Gastrocnemius medialis (tissue), 4 donors: ENCODE measurements at regions not wholly inside any gene's neighbourhood (a gene's known extent, or its start where the extent isn't known, plus 50 kb on each side); places are given as distances from the start of the nearest gene placed in this dataset.

Experiments used
- ATAC-seq, 2 donors: fragments of 150-250 bp; one replicate each; pipeline ENCODE4 v1.9.1; 2016
- DNase-seq, 2 donors: peaks; one replicate each; pipeline ENCODE4 v3.0.0-alpha.2; 2019
- H3K27ac ChIP-seq, 4 donors: fragments of 200-600 bp; sonication (generic); 1 replicate in 1 of 4; 2 replicates in 3 of 4; pipeline ENCODE4 v1.5.1; 2016 to 2018; ENCODE audit warnings: mild to moderate bottlenecking in 2 of 4, moderate library complexity in 1 of 4
- H3K27me3 ChIP-seq, 3 donors: fragments of 200-600 bp; sonication (generic) in 2 of 3; 1 replicate in 1 of 3; 2 replicates in 2 of 3; pipeline versions ENCODE4 v1.5.1 to v1.6.0; 2016 to 2019; ENCODE audit warnings: mild to moderate bottlenecking in 1 of 3, moderate library complexity in 1 of 3
- H3K36me3 ChIP-seq, 2 donors: fragments of 200-600 bp; sonication (generic) in 1 of 2; one replicate each; pipeline ENCODE4 v1.5.1; 2017 to 2018
- H3K4me1 ChIP-seq, 2 donors: fragments of 200-600 bp; sonication (generic) in 1 of 2; one replicate each; pipeline ENCODE4 v1.5.1; 2016 to 2017; ENCODE audit warnings: mild to moderate bottlenecking in 2 of 2
- H3K4me3 ChIP-seq, 4 donors: fragments of 200-600 bp; sonication (generic) in 3 of 4; 1 replicate in 1 of 4; 2 replicates in 3 of 4; pipeline ENCODE4 v1.5.1; 2016 to 2019; ENCODE audit warnings: mild to moderate bottlenecking in 2 of 4
- H3K9me3 ChIP-seq, 3 donors: fragments of 200-600 bp; sonication (generic) in 2 of 3; 1 replicate in 1 of 3; 2 replicates in 2 of 3; pipeline ENCODE4 v1.5.1; 2016 to 2019
- POLR2A ChIP-seq, 2 donors: fragments of 450-650 bp; IDR thresholded peaks; one replicate each; pipeline ENCODE4 v1.6.1; 2017; ENCODE audit warnings: antibody characterized with exemption in 2 of 2, mild to moderate bottlenecking in 2 of 2, moderate library complexity in 2 of 2
- in situ Hi-C, 4 donors: fragments of 200-750 bp; cut with MboI; loops; one replicate each; pipeline versions ENCODE4 v1.15.0 to v1.8.0; 2017; ENCODE audit warnings: low sequenced_read_pairs in 4 of 4
- intact Hi-C: fragments of 100-400 bp; cut with DNase I; formaldehyde crosslinking; loops from one replicate; pipeline ENCODE4 v1.15.1; 2023; ENCODE audit warnings: low total_unique reads
- TF ChIP-seq, protein P1 (sequence below), 5 experiments: fragments of 450-650 bp in 3 of 5; fragments of 200-600 bp in 2 of 5; sonication (generic) in 2 of 5; IDR thresholded peaks in 4 of 5; conservative IDR thresholded peaks in 1 of 5; 1 replicate in 4 of 5; 2 replicates in 1 of 5; pipeline ENCODE4 v1.5.1; 2016 to 2019; ENCODE audit warnings: antibody characterized with exemption in 5 of 5, mild to moderate bottlenecking in 3 of 5, moderate library complexity in 3 of 5

DNA sequence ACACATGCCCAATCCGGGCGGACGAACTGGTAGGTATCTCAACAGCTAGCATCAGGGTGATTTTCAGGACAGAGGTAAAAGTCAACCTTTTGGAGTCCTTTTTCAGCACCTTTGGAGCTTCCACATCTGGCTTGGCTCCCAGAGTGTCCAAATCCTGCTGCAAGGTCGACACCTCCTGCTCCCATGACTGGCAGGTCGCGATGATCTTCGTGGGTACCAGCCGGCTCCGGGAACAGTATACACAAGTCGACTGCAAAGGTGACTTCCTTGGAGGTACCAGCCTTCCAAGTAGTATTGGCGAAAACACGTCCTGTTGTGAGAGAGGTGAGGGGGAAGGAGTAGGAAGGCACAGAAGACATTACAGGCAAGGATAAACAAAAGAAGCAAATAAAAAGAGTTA, 672.7 kb downstream of the TMEM121 start:
- no peak for DNase-seq
- in situ Hi-C loops (no loop called here), intact Hi-C loops (no loop called here)
- Histone ChIP-seq H3K27me3 (peaks cover 0 to 4% (median 0%) of the 10 kb centered on the region in 3 donors), H3K4me3 (no peak overlapping the region), H3K4me1 (no peaks in the 10 kb centered on the region), H3K36me3 (no peaks in the 10 kb centered on the region), H3K9me3 (no peaks in the 10 kb centered on the region), H3K27ac (no peak overlapping the region)
- TF ChIP-seq, protein P1, sequence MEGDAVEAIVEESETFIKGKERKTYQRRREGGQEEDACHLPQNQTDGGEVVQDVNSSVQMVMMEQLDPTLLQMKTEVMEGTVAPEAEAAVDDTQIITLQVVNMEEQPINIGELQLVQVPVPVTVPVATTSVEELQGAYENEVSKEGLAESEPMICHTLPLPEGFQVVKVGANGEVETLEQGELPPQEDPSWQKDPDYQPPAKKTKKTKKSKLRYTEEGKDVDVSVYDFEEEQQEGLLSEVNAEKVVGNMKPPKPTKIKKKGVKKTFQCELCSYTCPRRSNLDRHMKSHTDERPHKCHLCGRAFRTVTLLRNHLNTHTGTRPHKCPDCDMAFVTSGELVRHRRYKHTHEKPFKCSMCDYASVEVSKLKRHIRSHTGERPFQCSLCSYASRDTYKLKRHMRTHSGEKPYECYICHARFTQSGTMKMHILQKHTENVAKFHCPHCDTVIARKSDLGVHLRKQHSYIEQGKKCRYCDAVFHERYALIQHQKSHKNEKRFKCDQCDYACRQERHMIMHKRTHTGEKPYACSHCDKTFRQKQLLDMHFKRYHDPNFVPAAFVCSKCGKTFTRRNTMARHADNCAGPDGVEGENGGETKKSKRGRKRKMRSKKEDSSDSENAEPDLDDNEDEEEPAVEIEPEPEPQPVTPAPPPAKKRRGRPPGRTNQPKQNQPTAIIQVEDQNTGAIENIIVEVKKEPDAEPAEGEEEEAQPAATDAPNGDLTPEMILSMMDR (IDR thresholded peaks at IDR 0.05 in 4 of 5, conservative IDR thresholded peaks at IDR 0.05 in 1 of 5), result no peak
- TF ChIP-seq POLR2A (IDR thresholded peaks at IDR 0.05), result no peak
- no peak for ATAC-seq

DNA sequence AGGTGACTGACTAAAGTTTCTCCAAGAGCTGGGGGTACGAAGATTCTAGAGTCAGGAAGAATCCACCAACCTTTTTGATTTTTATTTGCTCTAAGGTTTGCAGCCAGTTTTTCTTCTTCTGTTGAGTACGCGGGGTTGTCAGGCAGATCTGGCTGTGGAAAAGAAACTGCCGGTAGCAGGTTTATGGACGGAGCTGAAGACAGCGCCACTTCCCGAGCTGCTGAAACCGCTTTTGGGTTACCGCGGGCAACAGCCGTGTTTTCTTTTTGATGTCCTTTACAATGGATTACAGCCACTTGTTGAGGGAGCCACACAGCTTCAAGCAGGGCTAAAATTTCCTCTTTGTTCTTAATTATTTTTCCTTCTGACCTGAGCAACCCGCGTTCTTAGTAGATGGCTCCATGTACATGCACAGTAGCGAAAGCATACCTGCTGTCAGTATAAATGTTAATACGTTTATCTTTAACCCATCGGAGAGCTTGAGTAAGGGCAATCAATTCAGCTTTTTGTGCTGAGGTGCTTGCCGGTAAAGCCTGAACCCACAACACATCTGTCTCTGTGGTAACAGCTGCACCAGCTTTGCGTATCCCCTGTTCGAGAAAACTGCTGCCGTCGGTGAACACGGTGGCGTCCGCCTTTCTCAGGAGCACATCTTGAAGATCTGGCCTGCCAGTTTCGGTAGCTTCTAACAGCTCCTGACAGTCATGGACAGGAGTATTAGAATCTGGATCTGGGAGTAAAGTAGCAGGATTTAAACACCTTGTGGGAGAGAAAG, 674.3 kb downstream of the TMEM121 start:
- no peak overlapping the region for H3K27ac ChIP-seq
- H3K27me3 ChIP-seq, result peaks cover 0 to 4% (median 0%) of the 10 kb centered on the region in 3 donors
- H3K9me3 ChIP-seq, result no peaks in the 10 kb centered on the region
- DNase-seq (no peak), ATAC-seq (no peak)
- no peaks in the 10 kb centered on the region for H3K4me1 ChIP-seq
- H3K4me3 ChIP-seq, result no peak overlapping the region
- TF ChIP-seq, protein P1 (IDR thresholded peaks at IDR 0.05 in 4 of 5, conservative IDR thresholded peaks at IDR 0.05 in 1 of 5), result no peak
- no peak for TF ChIP-seq POLR2A (IDR thresholded peaks at IDR 0.05)
- in situ Hi-C loops (no loop called here), intact Hi-C loops (no loop called here)
- H3K36me3 ChIP-seq, result no peaks in the 10 kb centered on the region

DNA sequence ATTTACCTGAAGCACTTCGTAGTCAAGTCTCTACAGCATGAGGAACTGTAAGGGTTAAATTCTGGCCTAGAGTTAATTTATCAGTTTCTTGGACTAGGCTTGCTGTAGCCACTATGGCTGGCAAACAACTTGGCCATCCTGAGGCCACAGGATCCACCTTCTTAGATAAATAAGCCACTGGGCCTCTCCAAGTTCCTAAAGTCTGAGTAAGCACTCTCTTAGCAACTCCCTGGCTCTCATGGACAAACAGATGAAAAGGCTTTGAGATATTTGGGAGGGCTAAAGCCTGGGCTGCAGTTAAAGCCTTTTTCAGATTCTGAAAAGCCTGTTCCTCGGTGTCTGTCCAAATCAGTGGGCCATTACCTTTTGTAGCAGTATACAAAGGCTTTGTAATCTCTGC, 675.0 kb downstream of the TMEM121 start:
- Histone ChIP-seq H3K4me3 (no peak overlapping the region), H3K27me3 (peaks cover 0 to 4% (median 0%) of the 10 kb centered on the region in 3 donors), H3K9me3 (no peaks in the 10 kb centered on the region), H3K4me1 (no peaks in the 10 kb centered on the region), H3K36me3 (no peaks in the 10 kb centered on the region), H3K27ac (no peak overlapping the region)
- TF ChIP-seq, protein P1 (IDR thresholded peaks at IDR 0.05 in 4 of 5, conservative IDR thresholded peaks at IDR 0.05 in 1 of 5), result no peak
- no peak for TF ChIP-seq POLR2A (IDR thresholded peaks at IDR 0.05)
- in situ Hi-C loops (no loop called here), intact Hi-C loops (no loop called here)
- no peak for ATAC-seq
- DNase-seq, result no peak

DNA sequence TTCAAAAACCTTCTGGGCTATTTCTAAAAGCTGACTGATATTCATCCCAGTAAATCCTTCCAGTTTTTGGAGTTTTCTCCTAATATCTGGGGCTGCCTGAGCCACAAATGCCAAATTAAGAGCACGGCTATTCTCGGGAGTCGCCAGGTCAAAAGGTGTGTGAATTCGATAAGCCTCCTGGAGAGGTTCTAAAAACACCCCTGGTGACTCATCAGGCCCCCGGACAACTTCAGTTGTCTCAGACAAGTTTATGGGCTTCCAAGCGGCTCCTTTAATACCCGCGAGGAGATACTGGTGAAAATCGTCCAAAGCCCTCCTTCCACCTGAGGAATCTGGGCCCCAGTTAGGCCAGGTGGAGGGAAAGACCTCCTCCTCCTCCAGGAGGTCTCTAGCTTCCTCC, 677.1 kb downstream of the TMEM121 start:
- H3K4me3 ChIP-seq, result no peak overlapping the region
- no peak overlapping the region for H3K27ac ChIP-seq
- no peak for TF ChIP-seq POLR2A (IDR thresholded peaks at IDR 0.05)
- TF ChIP-seq, protein P1 (IDR thresholded peaks at IDR 0.05 in 4 of 5, conservative IDR thresholded peaks at IDR 0.05 in 1 of 5), result no peak
- H3K9me3 ChIP-seq, result no peaks in the 10 kb centered on the region
- no peak for ATAC-seq
- no peak for DNase-seq
- in situ Hi-C loops, result no loop called here
- H3K36me3 ChIP-seq, result no peaks in the 10 kb centered on the region
- H3K27me3 ChIP-seq, result no peaks in the 10 kb centered on the region
- no peaks in the 10 kb centered on the region for H3K4me1 ChIP-seq
- intact Hi-C loops, result no loop called here

DNA sequence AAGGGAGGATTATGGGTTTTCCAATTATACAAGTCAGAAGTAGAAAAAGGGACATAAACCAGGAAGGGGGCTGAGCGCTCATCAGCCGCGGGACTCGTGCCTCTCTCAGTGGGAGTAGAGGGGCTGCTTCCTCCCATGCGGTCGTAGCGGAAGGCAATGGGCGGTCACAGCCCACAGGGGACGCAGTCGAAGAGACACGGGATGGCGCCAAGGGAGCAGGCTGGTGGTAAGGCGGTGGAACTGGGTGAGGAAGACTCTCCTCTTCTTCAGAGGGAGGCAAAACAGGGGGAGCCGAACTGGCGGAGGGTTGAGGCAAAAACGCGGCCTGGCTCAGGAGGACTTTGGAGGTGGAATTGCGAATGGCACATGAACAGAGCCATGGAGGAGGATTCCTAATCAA, 677.7 kb downstream of the TMEM121 start:
- H3K27me3 ChIP-seq, result no peaks in the 10 kb centered on the region
- ATAC-seq, result no peak
- in situ Hi-C loops, result no loop called here

More for the DNA sequence above, 677.7 kb downstream of the TMEM121 start:
- Histone ChIP-seq H3K27ac (no peak overlapping the region), H3K4me1 (no peaks in the 10 kb centered on the region), H3K36me3 (no peaks in the 10 kb centered on the region), H3K4me3 (no peak overlapping the region), H3K9me3 (no peaks in the 10 kb centered on the region)
- TF ChIP-seq POLR2A (IDR thresholded peaks at IDR 0.05), result no peak
- TF ChIP-seq, protein P1 (IDR thresholded peaks at IDR 0.05 in 4 of 5, conservative IDR thresholded peaks at IDR 0.05 in 1 of 5), result no peak
- no peak for DNase-seq
- intact Hi-C loops, result no loop called here
